HG02938 (cell line): ENCODE measurements at regions not wholly inside any gene's neighbourhood (a gene's known extent, or its start where the extent isn't known, plus 50 kb on each side); places are given as distances from the start of the nearest gene placed in this dataset.

Source experiments
- ATAC-seq: cut with Tn5 transposase; IDR thresholded peaks from one replicate; pipeline ENCODE4 v1.9.1; 2021; ENCODE audit warnings: mild to moderate bottlenecking, moderate library complexity; ENCODE audit not compliant: unreplicated experiment

GRCh38 chr12:125193376-125194152 is 128.3 kb downstream of the AACS start:
- ATAC-seq = no peak

GRCh38 chr12:125194163-125194773 is 129.0 kb downstream of the AACS start:
- no peak for ATAC-seq

GRCh38 chr12:125194987-125195386 is 129.8 kb downstream of the AACS start:
- no peak for ATAC-seq

- ATAC-seq = no peak
These were observed 132.1 kb downstream of the AACS start for GRCh38 chr12:125197326-125197725.

- no peak for ATAC-seq
These were observed 133.4 kb downstream of the AACS start for GRCh38 chr12:125198652-125199051.

GRCh38 chr12:125201090-125201489 is 135.9 kb downstream of the AACS start:
- no peak for ATAC-seq

- ATAC-seq = no peak
These were observed 136.7 kb downstream of the AACS start for GRCh38 chr12:125201940-125202339.

- no peak for ATAC-seq
These were observed 137.2 kb downstream of the AACS start for GRCh38 chr12:125202421-125202820.

- no peak for ATAC-seq
These were observed 138.0 kb downstream of the AACS start for GRCh38 chr12:125203145-125203765.

GRCh38 chr12:125205386-125205785 is 140.2 kb downstream of the AACS start:
- no peak for ATAC-seq

GRCh38 chr12:125206711-125207110 is 141.5 kb downstream of the AACS start:
- no peak for ATAC-seq

- ATAC-seq = no peak
These were observed 143.1 kb downstream of the AACS start for GRCh38 chr12:125208334-125208733.

GRCh38 chr12:125208942-125209341 is 143.7 kb downstream of the AACS start:
- ATAC-seq = no peak

- ATAC-seq = no peak
These were observed 145.0 kb downstream of the AACS start for GRCh38 chr12:125210104-125210755.

GRCh38 chr12:125211464-125211863 is 146.2 kb downstream of the AACS start:
- no peak for ATAC-seq

- no peak for ATAC-seq
These were observed 149.1 kb downstream of the AACS start for GRCh38 chr12:125214289-125214688.

- no peak for ATAC-seq
These were observed 151.5 kb downstream of the AACS start for GRCh38 chr12:125216756-125217155.

- ATAC-seq = no peak
These were observed 152.1 kb downstream of the AACS start for GRCh38 chr12:125217308-125217707.

- no peak for ATAC-seq
These were observed 153.7 kb downstream of the AACS start for GRCh38 chr12:125218952-125219351.

GRCh38 chr12:125220404-125221273 is 155.4 kb downstream of the AACS start:
- ATAC-seq = no peak

GRCh38 chr12:125221602-125222001 is 156.4 kb downstream of the AACS start:
- ATAC-seq = no peak
